GM13976 (cell line): ENCODE measurements at regions not wholly inside any gene's neighbourhood (a gene's known extent, or its start where the extent isn't known, plus 50 kb on each side); places are given as distances from the start of the nearest gene placed in this dataset.

Source experiments
- DNase-seq: peaks from one replicate; pipeline ENCODE4 v3.0.0; 2012; ENCODE audit warnings: low spot score
- CTCF ChIP-seq: IDR thresholded peaks from 2 replicates; pipeline ENCODE4 v1.5.1; 2012; ENCODE audit warnings: borderline replicate concordance, mild to moderate bottlenecking; ENCODE audit not compliant: insufficient read depth; ENCODE audit errors: extremely low read depth, missing control alignments, control extremely low read depth
- in situ Hi-C: fragments of 300-500 bp; cut with MboI; formaldehyde crosslinking; loops from one replicate; pipeline ENCODE4 v1.12.0; 2022; ENCODE audit warnings: low sequenced_read_pairs, mixed read lengths, inconsistent platforms; ENCODE audit not compliant: unreplicated experiment

DNA sequence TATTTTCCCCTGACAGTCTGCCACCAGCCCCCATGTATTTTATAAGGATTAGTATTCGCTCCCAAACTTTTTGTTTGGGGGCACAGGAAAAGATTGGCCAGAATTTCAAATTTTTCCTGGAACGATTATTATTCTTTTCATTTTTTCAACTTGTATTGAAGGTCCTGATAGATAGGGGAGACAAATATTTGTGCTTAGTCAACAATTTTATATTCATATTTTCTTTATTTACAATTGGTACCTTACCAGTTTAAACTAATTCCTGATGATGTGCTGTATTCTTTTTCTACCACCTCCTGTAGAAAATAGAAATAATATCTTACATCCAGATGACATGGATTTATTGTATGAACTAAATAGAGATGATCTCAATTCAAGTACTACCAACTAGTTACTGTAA, 60.7 kb upstream of the TSLP start:
- DNase-seq: no peak
- no peak for TF ChIP-seq CTCF
- in situ Hi-C loops: no loop called here

DNA sequence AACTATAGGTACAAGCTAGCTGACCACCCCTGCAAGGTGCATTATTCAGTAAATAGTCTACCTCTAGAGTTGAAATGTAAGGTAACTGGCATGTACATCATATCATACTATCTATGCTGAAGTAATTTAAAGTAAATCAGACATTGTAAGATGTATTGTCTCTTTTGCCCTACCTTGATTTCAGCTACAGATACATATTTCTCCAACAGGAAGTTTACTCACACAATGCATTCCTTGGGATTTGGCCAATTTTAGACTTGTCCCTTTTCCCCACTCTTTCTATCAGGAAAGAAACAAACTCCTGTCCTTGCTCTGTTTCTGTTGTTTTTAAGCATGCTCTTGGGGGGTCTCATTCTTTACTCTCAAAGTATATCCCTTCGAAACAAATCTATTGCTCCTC, 58.5 kb upstream of the TSLP start:
- TF ChIP-seq CTCF: no peak
- DNase-seq: no peak
- in situ Hi-C loops: no loop called here

GRCh38 chr5:111016801-111017200, 54.7 kb upstream of the TSLP start:
- in situ Hi-C loops: no loop called here
- no peak for TF ChIP-seq CTCF
- no peak for DNase-seq

DNA sequence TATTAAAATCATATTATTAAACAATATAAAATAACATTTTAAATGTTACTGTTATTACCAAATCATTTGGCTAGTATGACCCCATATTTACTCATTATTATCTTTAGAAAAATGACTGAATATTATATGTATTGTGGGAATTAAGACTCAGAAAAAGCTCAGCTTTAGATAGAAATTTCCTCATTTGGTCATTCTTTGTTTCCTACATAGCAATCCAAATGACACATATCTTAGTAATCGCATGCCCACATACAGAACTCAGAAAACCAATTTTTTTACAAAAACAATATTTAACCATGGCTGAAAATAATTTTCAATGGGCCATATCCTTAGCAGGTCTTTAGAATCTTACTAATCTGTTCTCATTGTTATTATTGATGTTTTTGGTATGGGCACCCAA, 53.8 kb upstream of the TSLP start:
- TF ChIP-seq CTCF: no peak
- DNase-seq: no peak

More for the DNA sequence above, 53.8 kb upstream of the TSLP start:
- in situ Hi-C loops: no loop called here
